GM21576 (cell line): ENCODE measurements at regions not wholly inside any gene's neighbourhood (a gene's known extent, or its start where the extent isn't known, plus 50 kb on each side); places are given as distances from the start of the nearest gene placed in this dataset.

Source experiments
- ATAC-seq: cut with Tn5 transposase; IDR thresholded peaks from one replicate; pipeline ENCODE4 v1.9.1; 2021; ENCODE audit warnings: mild to moderate bottlenecking, moderate library complexity; ENCODE audit not compliant: unreplicated experiment

DNA sequence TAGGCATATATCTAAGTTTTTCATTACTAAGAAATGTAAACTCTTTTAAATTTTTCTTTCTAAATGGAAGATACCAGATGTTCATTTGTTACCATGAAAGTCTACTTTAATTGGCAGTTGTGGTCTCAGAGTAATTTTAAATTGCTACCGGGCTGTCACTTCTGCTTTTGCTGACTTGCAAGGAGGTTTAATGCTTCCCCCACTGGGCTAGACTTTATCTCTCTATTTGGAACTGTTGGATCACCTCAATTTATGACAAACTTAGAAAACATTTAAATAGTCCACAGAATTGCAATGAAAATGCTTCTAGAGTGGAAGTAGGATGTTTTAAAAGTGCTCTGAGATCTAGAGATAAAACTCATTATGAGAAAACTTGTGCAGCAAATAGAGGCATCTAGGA is 479.8 kb upstream of the GOT2 start:
- ATAC-seq, result no peak

GRCh38 chr16:59212492-59213024 is 478.4 kb upstream of the GOT2 start:
- no peak for ATAC-seq

DNA sequence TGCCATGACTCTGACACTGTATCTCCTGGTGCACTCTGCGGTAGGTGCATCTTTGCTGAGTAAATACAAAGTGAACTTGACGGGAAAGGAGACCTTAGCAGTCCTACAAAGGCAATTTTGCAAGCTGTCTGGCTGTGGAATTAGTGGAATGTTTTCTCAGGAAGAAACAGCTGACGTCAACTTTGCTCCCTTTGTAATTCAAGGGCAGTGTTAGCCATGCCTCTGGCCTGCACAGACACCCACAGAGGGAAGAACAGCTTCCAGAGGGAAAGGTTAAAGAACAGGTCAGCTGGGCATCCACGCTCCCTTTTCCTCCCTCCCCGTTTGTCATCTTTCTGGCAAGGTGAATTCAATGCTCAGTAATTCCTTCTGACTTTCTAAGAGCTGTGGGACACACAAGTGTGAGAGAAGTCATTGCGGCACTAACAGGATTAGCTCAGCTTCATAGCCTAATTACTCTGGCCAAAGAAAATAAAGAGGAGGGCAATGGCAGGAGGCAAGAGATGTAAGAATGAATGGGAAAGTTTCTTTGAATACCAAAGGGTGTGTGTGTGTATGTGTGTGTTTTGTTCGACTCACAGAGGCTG is 476.9 kb upstream of the GOT2 start:
- no peak for ATAC-seq

- no peak for ATAC-seq
These were observed 471.3 kb upstream of the GOT2 start for GRCh38 chr16:59205403-59205802.

DNA sequence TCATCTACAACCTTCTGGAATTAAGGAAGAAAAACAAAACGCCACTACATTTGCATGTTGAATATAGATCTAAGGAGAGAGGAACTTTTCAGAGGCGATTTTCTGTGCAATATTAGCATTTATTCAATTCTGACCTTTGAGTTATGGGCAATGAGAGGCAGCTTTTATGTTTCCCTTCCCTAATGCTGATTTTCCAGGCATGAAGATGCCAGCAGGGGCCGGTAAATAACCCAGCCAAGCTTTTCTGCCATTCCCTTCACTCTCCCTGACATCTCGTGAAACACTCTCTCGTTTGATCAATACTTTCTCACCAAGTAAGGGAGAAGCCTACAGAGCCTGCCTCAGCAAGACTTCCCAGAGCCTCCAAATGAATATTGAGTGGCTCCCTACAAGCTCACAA is 470.5 kb upstream of the GOT2 start:
- no peak for ATAC-seq

GRCh38 chr16:59202233-59202862 is 468.2 kb upstream of the GOT2 start:
- no peak for ATAC-seq

GRCh38 chr16:59201821-59202220 is 467.7 kb upstream of the GOT2 start:
- ATAC-seq, result no peak

DNA sequence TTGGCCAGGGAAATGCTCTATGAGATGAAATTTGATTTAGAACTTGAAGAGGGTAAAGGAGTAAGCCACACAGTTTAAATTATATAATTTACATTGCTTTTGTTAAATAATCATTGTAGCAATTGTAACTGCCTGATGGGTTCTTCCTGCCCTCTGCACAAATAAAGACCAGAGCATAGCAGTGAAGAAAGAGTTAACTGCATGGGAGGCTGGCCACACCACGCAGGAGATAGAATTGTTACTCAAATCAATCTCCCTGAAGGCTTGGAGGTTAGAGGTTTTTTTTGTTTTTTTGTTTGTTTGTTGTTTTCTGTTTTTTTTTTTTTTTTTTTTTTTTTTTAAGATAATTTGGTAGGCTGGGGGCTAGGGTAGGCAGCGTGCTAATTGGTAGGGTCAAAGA is 467.0 kb upstream of the GOT2 start:
- ATAC-seq, result no peak

DNA sequence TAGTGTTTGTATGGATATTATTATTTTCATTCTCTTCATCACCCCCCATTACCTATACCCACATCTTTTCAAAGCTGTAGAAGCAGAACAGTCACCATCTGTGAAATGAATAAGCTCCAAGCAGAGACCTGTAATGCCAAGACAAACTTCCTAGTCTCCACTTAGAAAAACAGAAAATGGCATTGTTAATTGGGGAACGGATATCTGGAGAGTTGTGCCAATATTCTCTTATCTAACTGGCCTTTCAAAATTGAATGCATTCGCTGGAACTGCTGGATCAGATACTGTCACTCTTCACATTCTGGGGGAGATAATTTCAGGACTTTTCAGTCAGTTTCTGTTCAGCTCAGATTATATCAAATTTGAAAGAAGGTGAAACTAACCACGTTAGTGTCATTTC is 464.4 kb upstream of the GOT2 start:
- ATAC-seq, result no peak

- no peak for ATAC-seq
These were observed 461.1 kb upstream of the GOT2 start for GRCh38 chr16:59195242-59195641.

DNA sequence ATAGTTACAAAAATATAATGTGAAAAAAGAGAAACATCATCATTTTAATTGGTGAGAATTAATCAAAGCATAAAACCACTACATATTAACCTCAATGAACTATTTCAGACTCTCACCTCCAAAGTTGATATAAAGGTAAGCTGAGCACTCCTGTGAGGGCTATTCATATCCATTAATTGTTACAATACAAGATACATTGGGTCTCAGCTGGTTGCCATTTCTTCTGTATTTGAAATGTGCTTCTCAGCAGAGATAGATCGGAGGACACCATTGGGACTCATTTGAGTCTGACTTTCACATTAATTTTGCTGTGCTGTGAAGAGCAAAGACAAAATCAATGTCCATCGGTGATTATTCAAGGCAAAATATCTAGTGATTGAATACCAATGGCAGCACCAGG is 459.5 kb upstream of the GOT2 start:
- no peak for ATAC-seq

DNA sequence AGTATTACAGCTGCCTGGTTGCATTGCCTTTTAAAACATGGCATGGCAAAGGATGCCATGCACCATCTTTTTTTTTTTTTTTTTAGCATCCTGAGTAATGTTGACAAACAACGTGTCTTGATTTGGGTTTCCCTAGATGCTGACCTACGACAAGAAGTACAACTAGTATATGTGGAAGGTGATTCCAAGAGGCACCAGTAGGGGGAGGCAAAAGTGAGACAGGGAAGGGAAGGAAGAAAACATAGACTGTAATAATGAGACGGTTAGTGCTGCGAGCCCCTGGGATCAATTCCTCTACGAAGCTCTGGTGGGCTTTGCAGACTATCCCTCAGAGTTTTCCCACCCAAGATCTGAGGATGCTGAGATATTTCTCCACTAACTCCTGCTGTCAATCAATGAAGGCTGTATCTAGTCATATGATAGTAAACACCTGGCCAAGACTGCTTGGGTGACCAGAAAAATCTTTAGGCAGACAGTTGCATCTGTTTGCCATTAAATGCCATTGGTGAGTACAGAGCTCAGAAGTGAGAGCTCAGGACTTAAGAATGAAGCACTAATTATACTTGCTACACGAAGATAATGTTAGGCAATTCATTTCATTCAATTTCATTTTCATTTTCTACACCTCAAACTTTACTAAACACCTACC is 458.6 kb upstream of the GOT2 start:
- ATAC-seq, result no peak

DNA sequence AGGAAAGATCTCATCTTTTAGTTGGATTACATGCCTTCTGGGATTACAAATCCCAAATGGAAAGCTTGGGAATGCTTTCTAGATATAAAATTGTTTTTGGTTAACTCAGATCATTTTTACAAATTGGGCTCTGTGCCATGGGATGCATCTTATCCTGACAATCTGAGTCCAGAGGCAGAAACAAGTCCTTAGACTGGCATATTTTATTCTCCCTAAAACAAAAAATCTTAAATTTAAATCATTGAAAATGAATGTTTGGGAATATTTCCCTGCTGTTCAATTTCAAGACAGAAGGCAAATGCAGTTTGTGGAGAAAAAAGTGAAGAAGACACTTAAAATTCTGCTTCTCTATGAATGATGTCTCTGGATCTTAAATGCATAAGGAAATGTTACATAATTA is 456.6 kb upstream of the GOT2 start:
- ATAC-seq, result no peak

- no peak for ATAC-seq
These were observed 453.9 kb upstream of the GOT2 start for GRCh38 chr16:59188029-59188428.

- ATAC-seq, result no peak
These were observed 447.8 kb upstream of the GOT2 start for GRCh38 chr16:59181821-59182420.

DNA sequence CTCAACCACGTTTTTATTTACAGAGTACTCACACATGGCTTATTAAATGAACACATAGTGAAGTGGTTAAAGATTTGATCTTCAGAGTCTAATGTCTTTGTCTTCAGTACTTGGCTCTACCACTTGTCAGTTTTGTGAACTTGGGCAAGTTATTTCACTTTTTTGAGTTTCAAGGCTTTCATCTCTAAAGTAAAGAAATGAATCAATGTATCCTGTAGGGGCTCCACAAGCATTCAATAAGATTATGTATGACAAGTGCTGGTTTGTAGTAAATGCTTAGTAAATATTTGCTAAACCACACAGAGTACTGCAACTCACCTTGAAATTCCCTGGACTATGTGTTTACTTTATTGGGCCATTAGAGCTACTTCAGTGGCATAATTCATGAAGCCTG is 446.0 kb upstream of the GOT2 start:
- no peak for ATAC-seq

GRCh38 chr16:59179446-59180082 is 445.4 kb upstream of the GOT2 start:
- ATAC-seq, result no peak

DNA sequence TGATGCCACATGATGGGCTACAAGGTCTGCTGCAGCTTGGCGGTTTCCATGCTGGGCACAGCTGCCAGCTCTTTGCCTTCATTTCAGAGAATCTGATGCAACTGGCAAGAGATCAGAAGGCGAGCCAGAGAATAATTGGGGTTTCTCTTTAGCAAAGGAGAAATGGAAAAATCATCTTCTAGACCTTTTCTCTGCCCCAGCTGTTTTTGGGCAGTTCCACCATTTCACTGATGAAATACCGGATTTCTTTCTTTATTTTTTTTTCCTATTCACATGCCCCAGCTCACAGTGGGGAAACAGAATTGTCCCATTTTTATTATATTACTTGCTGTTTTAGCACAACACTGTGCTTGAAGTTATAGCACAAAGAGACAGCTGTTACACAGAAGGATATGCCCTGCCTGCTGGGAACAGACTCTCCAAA is 439.3 kb upstream of the GOT2 start:
- ATAC-seq, result no peak

- no peak for ATAC-seq
These were observed 436.1 kb upstream of the GOT2 start for GRCh38 chr16:59170099-59170712.

DNA sequence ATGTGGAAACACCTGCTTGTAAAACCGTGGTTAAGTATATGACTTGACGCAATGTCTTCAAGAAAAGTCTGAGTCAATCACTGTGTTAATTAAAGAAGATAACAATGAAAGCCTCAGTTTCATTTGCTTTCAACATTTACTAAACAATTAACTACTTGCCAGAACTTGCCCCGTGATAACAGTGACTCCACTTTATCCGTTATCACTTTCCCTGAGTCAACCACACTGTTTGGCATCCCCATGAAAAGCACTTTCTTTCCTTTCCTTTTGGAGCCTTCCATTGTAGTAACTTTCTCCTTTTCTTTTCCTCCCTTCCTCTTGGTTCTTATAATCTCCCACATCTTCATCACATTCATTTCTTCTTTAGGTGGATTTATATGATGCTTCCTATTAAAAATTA is 435.1 kb upstream of the GOT2 start:
- no peak for ATAC-seq
